Loucy (cell line): ENCODE measurements at regions not wholly inside any gene's neighbourhood (a gene's known extent, or its start where the extent isn't known, plus 50 kb on each side); places are given as distances from the start of the nearest gene placed in this dataset.
A peak's percentile ranks its signal among the peaks of the same experiment; 100 is the strongest.

Experiments
- H2AFZ ChIP-seq: fragments of 200-600 bp; sonication (generic); 2 replicates; pipeline ENCODE4 v1.6.0; 2016; ENCODE audit warnings: antibody characterized with exemption, mild to moderate bottlenecking, low read length, moderate library complexity
- H3F3A ChIP-seq: fragments of 200-600 bp; 2 replicates; pipeline ENCODE4 v1.6.0; 2016; ENCODE audit warnings: antibody characterized with exemption, low read depth, mild to moderate bottlenecking
- H3K27me3 ChIP-seq: fragments of 200-600 bp; sonication (generic); 2 replicates; pipeline ENCODE4 v1.6.1; 2014; ENCODE audit warnings: low read length, mild to moderate bottlenecking; ENCODE audit not compliant: insufficient read depth, poor library complexity, severe bottlenecking
- H3K36me3 ChIP-seq: fragments of 200-600 bp; sonication (generic); 2 replicates; pipeline ENCODE4 v1.6.1; 2016; ENCODE audit warnings: low read length; ENCODE audit not compliant: insufficient read depth
- H3K4me1 ChIP-seq: fragments of 200-600 bp; sonication (generic); 2 replicates; pipeline ENCODE4 v1.5.1; 2014; ENCODE audit warnings: low read length, mild to moderate bottlenecking; ENCODE audit not compliant: insufficient read depth, poor library complexity, severe bottlenecking
- H3K4me2 ChIP-seq: fragments of 200-600 bp; sonication (generic); 2 replicates; pipeline ENCODE4 v1.6.0; 2014; ENCODE audit warnings: antibody characterized with exemption, low read length, low read depth, mild to moderate bottlenecking; ENCODE audit not compliant: poor library complexity, severe bottlenecking
- H3K4me3 ChIP-seq: fragments of 200-600 bp; sonication (generic); 2 replicates; pipeline ENCODE4 v1.5.1; 2014; ENCODE audit warnings: low read length, mild to moderate bottlenecking, mixed read lengths; ENCODE audit not compliant: poor library complexity, severe bottlenecking
- H3K79me2 ChIP-seq: fragments of 200-600 bp; sonication (generic); 2 replicates; pipeline ENCODE4 v1.6.1; 2014; ENCODE audit warnings: low read length; ENCODE audit not compliant: insufficient read depth
- H3K9ac ChIP-seq: fragments of 200-600 bp; sonication (generic); 2 replicates; pipeline ENCODE4 v1.6.0; 2014; ENCODE audit warnings: mild to moderate bottlenecking, low read depth, low read length, moderate library complexity; ENCODE audit not compliant: poor library complexity, severe bottlenecking
- H3K9me2 ChIP-seq: fragments of 200-600 bp; sonication (generic); replicated peaks from 2 replicates; pipeline ENCODE4 v1.6.1; 2016; ENCODE audit warnings: low read depth, low read length, mixed read lengths
- H3K9me3 ChIP-seq: fragments of 200-600 bp; sonication (generic); 2 replicates; pipeline ENCODE4 v1.6.1; 2014; ENCODE audit warnings: mild to moderate bottlenecking, antibody characterized with exemption, low read length, low read depth; ENCODE audit not compliant: insufficient read depth
- H4K20me1 ChIP-seq: fragments of 200-600 bp; sonication (generic); 2 replicates; pipeline ENCODE4 v1.6.0; 2014; ENCODE audit warnings: antibody characterized with exemption, low read length, mild to moderate bottlenecking; ENCODE audit not compliant: insufficient read depth, poor library complexity, severe bottlenecking
- CTCF ChIP-seq: fragments of 200-600 bp; sonication (generic); conservative IDR thresholded peaks from 2 replicates; pipeline ENCODE4 v1.5.1; 2014; ENCODE audit warnings: mild to moderate bottlenecking, antibody characterized with exemption, low read length
- EZH2phosphoT487 ChIP-seq: fragments of 200-600 bp; IDR thresholded peaks from 2 replicates; pipeline ENCODE4 v1.6.1; 2018; ENCODE audit warnings: antibody characterized with exemption, mild to moderate bottlenecking, moderate library complexity, borderline replicate concordance

GRCh38 chr6:88529726-88530125 lies 363.6 kb upstream of the CNR1 start:
- Histone ChIP-seq H3K9ac (no peak overlapping the region), H3K9me3 (no peaks in the 10 kb centered on the region), H2AFZ (no peak overlapping the region), H3K4me1 (no peaks in the 10 kb centered on the region), H3K79me2 (no peaks in the 10 kb centered on the region), H3F3A (no peaks in the 10 kb centered on the region), H3K4me3 (no peak overlapping the region), H3K36me3 (no peaks in the 10 kb centered on the region), H4K20me1 (no peaks in the 10 kb centered on the region), H3K27me3 (no peaks in the 10 kb centered on the region), H3K9me2 (no peaks in the 10 kb centered on the region), H3K4me2 (no peak overlapping the region)
- TF ChIP-seq EZH2phosphoT487 (no peak), CTCF (no peak)

DNA sequence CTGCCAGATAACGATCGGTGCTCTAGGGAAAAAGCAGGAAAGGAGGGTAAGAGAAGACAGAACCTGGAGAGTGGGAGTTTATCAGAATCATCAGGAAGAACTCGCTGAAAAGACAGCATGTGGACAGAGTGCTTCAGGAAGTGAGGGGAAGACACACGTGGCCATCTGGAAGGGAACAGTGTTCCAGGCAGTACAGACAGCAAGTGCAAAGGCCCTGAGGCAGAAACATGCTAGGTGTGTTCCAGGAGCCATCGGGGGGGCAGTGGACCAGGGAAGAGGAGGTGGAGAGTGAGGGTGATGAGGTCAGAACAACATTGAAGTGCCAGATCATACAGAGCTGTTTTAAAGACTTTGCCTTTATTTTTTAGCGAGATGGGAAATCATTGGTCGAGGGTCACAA lies 354.3 kb upstream of the CNR1 start:
- no peak overlapping the region for H3K9ac ChIP-seq
- no peaks in the 10 kb centered on the region for H4K20me1 ChIP-seq
- no peak overlapping the region for H3K4me2 ChIP-seq
- H2AFZ ChIP-seq = peak overlapping the region; percentile 16; the same call in 1 of the 2 replicates
- H3K9me2 ChIP-seq = no peaks in the 10 kb centered on the region
- H3K9me3 ChIP-seq = no peaks in the 10 kb centered on the region
- H3K36me3 ChIP-seq = no peaks in the 10 kb centered on the region
- TF ChIP-seq CTCF (no peak), EZH2phosphoT487 (no peak)
- no peaks in the 10 kb centered on the region for H3F3A ChIP-seq
- no peak overlapping the region for H3K4me3 ChIP-seq
- H3K79me2 ChIP-seq = no peaks in the 10 kb centered on the region
- H3K4me1 ChIP-seq = no peaks in the 10 kb centered on the region
- H3K27me3 ChIP-seq = no peaks in the 10 kb centered on the region

DNA sequence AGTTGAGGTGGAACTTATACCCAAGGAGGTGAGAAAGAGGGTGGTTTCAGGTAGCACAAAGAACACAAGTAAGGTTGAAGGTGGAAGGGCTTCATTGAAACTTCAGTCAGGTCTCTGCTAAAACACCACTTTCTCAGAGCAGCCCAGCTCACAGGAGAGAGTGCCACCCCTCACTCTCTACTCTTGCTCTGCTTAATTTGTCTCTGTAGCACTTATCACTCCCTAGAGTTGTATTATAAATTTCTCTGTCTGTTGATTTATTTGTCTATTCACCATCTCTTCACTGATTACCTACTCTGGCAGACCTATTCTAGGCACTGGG lies 353.8 kb upstream of the CNR1 start:
- Histone ChIP-seq H3K9ac (no peak overlapping the region), H3K27me3 (no peaks in the 10 kb centered on the region), H3K9me2 (no peaks in the 10 kb centered on the region), H2AFZ (peak overlapping the region; percentile 16; the same call in 1 of the 2 replicates), H3K9me3 (no peaks in the 10 kb centered on the region), H4K20me1 (no peaks in the 10 kb centered on the region), H3K4me1 (no peaks in the 10 kb centered on the region), H3K4me3 (no peak overlapping the region), H3K36me3 (no peaks in the 10 kb centered on the region), H3F3A (no peaks in the 10 kb centered on the region), H3K4me2 (no peak overlapping the region), H3K79me2 (no peaks in the 10 kb centered on the region)
- TF ChIP-seq CTCF (no peak), EZH2phosphoT487 (no peak)
